Tibial nerve (tissue), 4 donors: ENCODE measurements at regions not wholly inside any gene's neighbourhood (a gene's known extent, or its start where the extent isn't known, plus 50 kb on each side); places are given as distances from the start of the nearest gene placed in this dataset.
"Not testable (repeated sequence)": the region's sequence is repeated elsewhere in the genome, so short reads cannot be mapped to it uniquely, and the experiment has no call there.

ENCODE experiments used
- DNase-seq, 2 donors: peaks; one replicate each; pipeline ENCODE4 v3.0.0-alpha.2; 2019; ENCODE audit warnings: low spot score in 2 of 2
- H3K27ac ChIP-seq, 4 donors: fragments of 200-600 bp; sonication (generic) in 3 of 4; one replicate each; pipeline ENCODE4 v1.5.1; 2017 to 2019; ENCODE audit warnings: mild to moderate bottlenecking in 1 of 4
- H3K27me3 ChIP-seq, 2 donors: fragments of 200-600 bp; sonication (generic) in 1 of 2; one replicate each; pipeline versions ENCODE4 v1.5.1 to v1.6.0; 2017 to 2019
- H3K36me3 ChIP-seq, 3 donors: fragments of 200-600 bp; sonication (generic); one replicate each; pipeline ENCODE4 v1.5.1; 2018 to 2019
- H3K4me1 ChIP-seq, 4 donors: fragments of 200-600 bp; sonication (generic) in 3 of 4; one replicate each; pipeline ENCODE4 v1.5.1; 2017 to 2019
- H3K4me3 ChIP-seq, 4 donors: fragments of 200-600 bp; sonication (generic) in 3 of 4; one replicate each; pipeline ENCODE4 v1.5.1; 2017 to 2019; ENCODE audit warnings: mild to moderate bottlenecking in 1 of 4, moderate library complexity in 1 of 4
- H3K9me3 ChIP-seq, 4 donors: fragments of 200-600 bp; sonication (generic) in 3 of 4; one replicate each; pipeline ENCODE4 v1.5.1; 2017 to 2019
- EP300 ChIP-seq, 2 donors: sonication (generic); formaldehyde crosslinking; IDR thresholded peaks; one replicate each; pipeline ENCODE4 v1.6.1; 2017; ENCODE audit warnings: antibody characterized with exemption in 2 of 2, mild to moderate bottlenecking in 1 of 2
- POLR2A ChIP-seq, 2 donors: fragments of 450-650 bp; IDR thresholded peaks; one replicate each; pipeline ENCODE4 v1.6.1; 2017; ENCODE audit warnings: antibody characterized with exemption in 2 of 2, mild to moderate bottlenecking in 2 of 2, moderate library complexity in 2 of 2
- WGBS, 2 donors: methylation state at CpG; one replicate each; pipeline ENCODE4 v1.1.5; 2018; 5-methylcytosine and 5-hydroxymethylcytosine counted together
- TF ChIP-seq, protein P1 (sequence below), 5 experiments: fragments of 200-600 bp in 3 of 5; fragments of 450-650 bp in 2 of 5; sonication (generic) in 3 of 5; IDR thresholded peaks; one replicate each; pipeline ENCODE4 v1.5.1; 2016 to 2019; ENCODE audit warnings: antibody characterized with exemption in 5 of 5, mild to moderate bottlenecking in 3 of 5, moderate library complexity in 2 of 5

DNA sequence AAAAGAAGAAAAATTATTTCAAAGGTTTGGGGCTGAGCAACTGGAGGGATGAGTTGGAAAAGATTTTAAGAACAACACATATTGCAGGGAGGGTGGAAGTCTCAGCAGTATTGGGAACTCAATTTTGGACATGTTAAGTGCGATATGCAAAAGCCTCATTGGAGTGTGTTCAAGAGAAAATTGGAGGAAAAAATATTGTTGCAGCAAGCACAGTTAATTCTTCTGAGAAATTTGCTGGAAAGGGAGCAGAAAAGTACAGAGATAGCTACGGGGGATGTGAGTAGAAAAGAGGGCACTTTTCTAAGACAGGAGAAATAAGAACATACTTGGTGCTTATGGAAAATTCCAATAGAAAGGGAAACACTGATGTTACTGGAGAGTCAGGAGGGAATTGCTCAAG is 59.8 kb upstream of the MAGI2 start:
- H3K4me3 ChIP-seq = no peak overlapping the region

DNA sequence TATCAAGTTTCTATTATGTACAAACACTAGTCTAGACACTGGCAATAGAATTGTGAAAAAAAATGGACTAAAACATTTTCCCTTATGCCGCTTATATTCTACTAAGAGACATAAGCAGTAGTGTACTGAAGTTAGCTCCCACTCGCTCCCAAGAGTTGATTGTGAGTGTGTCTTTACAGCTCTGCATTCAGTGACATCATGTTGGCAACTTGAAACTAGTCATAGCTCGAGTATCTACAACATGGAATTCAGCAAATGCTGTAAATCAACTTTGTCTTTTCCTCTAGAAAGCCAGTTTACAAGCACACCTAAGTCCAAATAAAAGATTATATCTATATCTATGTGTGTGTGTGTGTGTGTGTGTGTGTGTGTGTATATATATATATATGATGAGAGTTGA is 58.8 kb upstream of the MAGI2 start:
- Histone ChIP-seq H3K27ac (no peak overlapping the region), H3K4me1 (no peaks in the 10 kb centered on the region), H3K4me3 (no peak overlapping the region), H3K36me3 (no peaks in the 10 kb centered on the region), H3K27me3 (no peaks in the 10 kb centered on the region), H3K9me3 (no peaks in the 10 kb centered on the region)
- TF ChIP-seq, protein P1, sequence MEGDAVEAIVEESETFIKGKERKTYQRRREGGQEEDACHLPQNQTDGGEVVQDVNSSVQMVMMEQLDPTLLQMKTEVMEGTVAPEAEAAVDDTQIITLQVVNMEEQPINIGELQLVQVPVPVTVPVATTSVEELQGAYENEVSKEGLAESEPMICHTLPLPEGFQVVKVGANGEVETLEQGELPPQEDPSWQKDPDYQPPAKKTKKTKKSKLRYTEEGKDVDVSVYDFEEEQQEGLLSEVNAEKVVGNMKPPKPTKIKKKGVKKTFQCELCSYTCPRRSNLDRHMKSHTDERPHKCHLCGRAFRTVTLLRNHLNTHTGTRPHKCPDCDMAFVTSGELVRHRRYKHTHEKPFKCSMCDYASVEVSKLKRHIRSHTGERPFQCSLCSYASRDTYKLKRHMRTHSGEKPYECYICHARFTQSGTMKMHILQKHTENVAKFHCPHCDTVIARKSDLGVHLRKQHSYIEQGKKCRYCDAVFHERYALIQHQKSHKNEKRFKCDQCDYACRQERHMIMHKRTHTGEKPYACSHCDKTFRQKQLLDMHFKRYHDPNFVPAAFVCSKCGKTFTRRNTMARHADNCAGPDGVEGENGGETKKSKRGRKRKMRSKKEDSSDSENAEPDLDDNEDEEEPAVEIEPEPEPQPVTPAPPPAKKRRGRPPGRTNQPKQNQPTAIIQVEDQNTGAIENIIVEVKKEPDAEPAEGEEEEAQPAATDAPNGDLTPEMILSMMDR (IDR thresholded peaks at IDR 0.05) = no peak
- TF ChIP-seq EP300 (IDR thresholded peaks at IDR 0.05) (no peak), POLR2A (IDR thresholded peaks at IDR 0.05) (no peak)
- WGBS, 2 donors = 72 to 82% methylated on average over 3 of the region's 3 CpGs
- no peak for DNase-seq

More for the DNA sequence above, 59.8 kb upstream of the MAGI2 start:
- WGBS, 2 donors = 58 to 66% methylated on average over 2 of the region's 2 CpGs
- H3K27me3 ChIP-seq = no peaks in the 10 kb centered on the region
- H3K36me3 ChIP-seq = no peaks in the 10 kb centered on the region
- no peak for TF ChIP-seq EP300 (IDR thresholded peaks at IDR 0.05)
- no peak for TF ChIP-seq POLR2A (IDR thresholded peaks at IDR 0.05)
- TF ChIP-seq, protein P1 (IDR thresholded peaks at IDR 0.05) = no peak
- H3K4me1 ChIP-seq = no peaks in the 10 kb centered on the region
- DNase-seq = no peak
- H3K27ac ChIP-seq = no peak overlapping the region
- no peaks in the 10 kb centered on the region for H3K9me3 ChIP-seq

DNA sequence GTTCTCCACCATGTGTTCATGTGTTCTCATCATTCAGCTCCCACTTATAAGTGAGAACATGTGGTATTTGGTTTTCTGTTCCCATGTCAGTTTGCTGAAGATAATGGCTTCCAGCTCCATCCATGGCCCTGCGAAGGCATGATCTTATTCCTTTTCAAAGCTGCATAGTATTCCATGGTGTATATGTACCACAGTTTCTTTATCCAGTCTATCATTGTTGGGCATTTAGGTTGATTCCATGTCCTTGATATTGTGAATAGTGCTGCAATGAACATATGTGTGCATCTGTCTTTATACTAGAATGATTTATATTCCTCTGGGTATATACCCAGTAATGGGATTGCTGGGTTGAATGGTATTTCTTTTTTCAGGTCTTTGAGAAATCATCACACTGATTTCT is 57.6 kb upstream of the MAGI2 start:
- H3K36me3 ChIP-seq = not testable (repeated sequence)

GRCh38 chr7:79507131-79507530 is 53.7 kb upstream of the MAGI2 start:
- H3K27ac ChIP-seq = no peak overlapping the region
- no peaks in the 10 kb centered on the region for H3K27me3 ChIP-seq
- H3K9me3 ChIP-seq = no peaks in the 10 kb centered on the region
- H3K4me3 ChIP-seq = no peak overlapping the region
- no peaks in the 10 kb centered on the region for H3K4me1 ChIP-seq
- 53 to 58% methylated on average over 6 of the region's 6 CpGs for WGBS, 2 donors
- TF ChIP-seq POLR2A (IDR thresholded peaks at IDR 0.05) (no peak), EP300 (IDR thresholded peaks at IDR 0.05) (no peak)
- TF ChIP-seq, protein P1 (IDR thresholded peaks at IDR 0.05) = no peak
- H3K36me3 ChIP-seq = no peaks in the 10 kb centered on the region
- no peak for DNase-seq

More for the DNA sequence above, 57.6 kb upstream of the MAGI2 start:
- not testable (repeated sequence) for H3K9me3 ChIP-seq, H3K27ac ChIP-seq, H3K27me3 ChIP-seq, DNase-seq, H3K4me3 ChIP-seq, H3K4me1 ChIP-seq
- 87 to 97% methylated on average over 1 of the region's 1 CpG for WGBS, 2 donors

- no peaks in the 10 kb centered on the region for H3K9me3 ChIP-seq
- H3K27ac ChIP-seq = no peak overlapping the region
- H3K4me1 ChIP-seq = no peaks in the 10 kb centered on the region
- no peaks in the 10 kb centered on the region for H3K36me3 ChIP-seq
- WGBS, 2 donors = 65% methylated on average over 2 of the region's 2 CpGs
- H3K27me3 ChIP-seq = no peaks in the 10 kb centered on the region
- no peak for DNase-seq
- no peak overlapping the region for H3K4me3 ChIP-seq
- TF ChIP-seq, protein P1 (IDR thresholded peaks at IDR 0.05) = no peak
- TF ChIP-seq EP300 (IDR thresholded peaks at IDR 0.05) (no peak), POLR2A (IDR thresholded peaks at IDR 0.05) (no peak)
Measured at GRCh38 chr7:79506481-79506880, 53.0 kb upstream of the MAGI2 start.
